Fibroblast of skin of back (primary cell): ENCODE measurements at regions not wholly inside any gene's neighbourhood (a gene's known extent, or its start where the extent isn't known, plus 50 kb on each side); places are given as distances from the start of the nearest gene placed in this dataset.

ENCODE experiments used
- DNase-seq: peaks from one replicate; pipeline ENCODE4 v3.0.0-alpha.2; 2013

GRCh38 chr19:13604902-13605586, 98.8 kb upstream of the CACNA1A start:
- DNase-seq: no peak

- DNase-seq: no peak
These were observed 94.5 kb upstream of the CACNA1A start for GRCh38 chr19:13600802-13601201.

DNA sequence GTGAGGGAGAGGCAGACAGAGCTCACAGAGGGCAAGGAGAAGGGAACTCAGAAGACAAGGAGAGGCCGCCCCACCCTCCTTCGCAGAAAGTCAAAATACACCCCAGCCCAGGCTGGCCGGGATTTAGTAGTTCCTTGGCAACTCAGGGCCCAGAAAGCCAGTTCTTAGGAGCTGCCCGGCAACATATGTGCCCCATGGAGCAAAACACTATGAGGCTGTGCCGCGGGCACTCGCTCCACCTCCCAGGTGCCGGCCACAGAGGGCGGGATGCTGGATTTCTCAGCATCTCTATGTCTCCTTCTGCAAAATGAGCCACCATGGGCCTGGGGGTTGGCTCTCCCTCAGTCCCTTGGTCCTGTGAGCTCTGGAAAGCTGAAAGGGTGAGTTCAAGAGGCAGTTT, 93.8 kb upstream of the CACNA1A start:
- no peak for DNase-seq

- no peak for DNase-seq
These were observed 93.4 kb upstream of the CACNA1A start for GRCh38 chr19:13599681-13600080.

DNA sequence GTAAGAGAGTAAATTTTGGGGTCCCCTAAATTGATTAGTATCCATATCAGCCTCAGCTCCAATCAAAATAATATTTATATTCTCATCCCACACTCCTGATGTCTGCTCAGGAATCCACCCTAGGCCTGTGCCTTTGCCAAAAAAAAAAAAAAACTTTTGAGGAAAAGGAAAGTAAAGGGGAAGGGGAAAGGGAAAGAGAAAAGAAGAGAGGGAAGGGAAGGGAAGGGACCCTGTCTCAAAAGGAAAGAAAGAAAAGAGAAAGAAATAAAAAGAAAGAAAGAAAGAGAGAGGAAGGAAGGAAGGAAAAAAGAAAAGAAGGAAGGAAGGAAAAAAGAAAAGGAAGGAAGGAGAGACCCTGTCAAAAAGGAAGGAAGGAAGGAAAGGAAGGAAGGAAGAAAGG, 91.8 kb upstream of the CACNA1A start:
- no peak for DNase-seq

- peak; percentile 66 for DNase-seq
These were observed 91.4 kb upstream of the CACNA1A start for GRCh38 chr19:13597640-13598039.

GRCh38 chr19:13588957-13589833, 82.9 kb upstream of the CACNA1A start:
- peak; percentile 50 for DNase-seq

DNA sequence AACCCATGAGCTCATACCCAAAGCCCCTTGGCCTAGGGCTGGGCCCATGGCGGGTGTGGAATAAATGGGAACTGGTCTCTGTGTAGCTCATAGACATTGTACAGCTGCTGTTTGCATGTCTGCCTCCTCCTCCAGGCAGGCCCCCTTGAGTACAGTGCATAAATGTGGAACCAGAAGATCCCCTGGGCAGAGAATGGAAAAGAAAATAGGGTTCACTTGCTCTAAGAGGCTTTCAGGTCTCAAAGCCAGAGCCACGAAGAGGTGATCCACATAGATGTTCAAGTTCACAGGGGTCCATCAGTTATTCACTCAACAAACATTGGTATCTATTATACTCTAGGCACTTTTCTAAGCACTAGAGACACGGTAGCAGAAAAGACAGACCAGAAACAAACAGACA, 79.2 kb upstream of the CACNA1A start:
- no peak for DNase-seq

DNA sequence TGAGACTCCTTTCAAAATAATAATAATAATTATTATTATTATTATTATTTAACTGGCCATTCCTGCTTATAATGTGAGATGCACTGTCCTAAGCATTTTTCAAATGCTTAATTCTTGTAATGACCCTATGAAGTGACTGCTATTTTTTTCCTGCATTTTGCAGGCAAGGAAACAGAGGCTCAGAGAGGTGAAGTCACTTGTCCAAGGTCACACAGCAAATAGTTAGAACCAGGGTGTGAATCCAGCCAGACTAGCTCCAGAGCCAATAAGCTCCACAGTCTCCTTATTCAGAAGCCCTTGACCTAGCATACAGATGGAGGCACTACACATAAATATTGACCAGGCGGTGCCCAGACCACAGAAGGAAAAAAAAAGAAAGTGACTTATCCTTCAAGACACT, 77.5 kb upstream of the CACNA1A start:
- DNase-seq: no peak

GRCh38 chr19:13583114-13583513, 76.8 kb upstream of the CACNA1A start:
- DNase-seq: no peak

GRCh38 chr19:13581576-13581975, 75.3 kb upstream of the CACNA1A start:
- DNase-seq: no peak

DNA sequence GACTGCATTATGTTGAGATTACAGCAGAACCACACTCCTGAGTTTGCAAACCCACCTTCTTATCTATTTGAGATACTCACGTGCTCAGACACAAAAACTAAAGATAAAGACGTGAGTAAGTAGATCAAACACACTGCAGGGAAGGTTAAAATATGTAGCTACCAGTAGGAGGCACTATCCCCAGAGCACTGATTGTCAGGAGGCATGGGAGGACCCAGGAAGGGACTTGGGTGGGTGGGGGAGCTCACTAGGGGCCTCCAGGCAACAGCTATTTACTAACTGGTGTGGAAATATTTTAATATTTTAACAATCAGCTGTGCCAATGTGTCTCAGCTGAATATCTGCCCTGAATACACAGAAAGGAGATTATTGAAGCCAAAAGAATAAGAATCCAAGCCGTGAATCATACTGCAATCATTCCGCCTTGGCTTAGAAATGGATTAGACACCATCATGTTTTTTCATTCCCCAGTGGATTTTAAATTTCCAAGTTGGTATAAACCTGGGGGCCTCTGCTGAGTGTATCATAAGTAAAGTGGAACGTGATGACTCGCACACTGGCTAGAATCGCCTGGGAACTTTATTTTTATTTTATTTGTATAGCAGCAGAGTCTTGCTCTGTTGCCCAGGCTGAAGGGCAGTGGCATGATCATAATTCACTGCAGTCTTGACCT, 73.2 kb upstream of the CACNA1A start:
- peak; percentile 70 for DNase-seq

GRCh38 chr19:13576726-13577125, 70.4 kb upstream of the CACNA1A start:
- no peak for DNase-seq

- no peak for DNase-seq
These were observed 68.7 kb upstream of the CACNA1A start for GRCh38 chr19:13574933-13575332.

- DNase-seq: no peak
These were observed 66.9 kb upstream of the CACNA1A start for GRCh38 chr19:13573056-13573667.

GRCh38 chr19:13561461-13561860, 55.2 kb upstream of the CACNA1A start:
- no peak for DNase-seq

DNA sequence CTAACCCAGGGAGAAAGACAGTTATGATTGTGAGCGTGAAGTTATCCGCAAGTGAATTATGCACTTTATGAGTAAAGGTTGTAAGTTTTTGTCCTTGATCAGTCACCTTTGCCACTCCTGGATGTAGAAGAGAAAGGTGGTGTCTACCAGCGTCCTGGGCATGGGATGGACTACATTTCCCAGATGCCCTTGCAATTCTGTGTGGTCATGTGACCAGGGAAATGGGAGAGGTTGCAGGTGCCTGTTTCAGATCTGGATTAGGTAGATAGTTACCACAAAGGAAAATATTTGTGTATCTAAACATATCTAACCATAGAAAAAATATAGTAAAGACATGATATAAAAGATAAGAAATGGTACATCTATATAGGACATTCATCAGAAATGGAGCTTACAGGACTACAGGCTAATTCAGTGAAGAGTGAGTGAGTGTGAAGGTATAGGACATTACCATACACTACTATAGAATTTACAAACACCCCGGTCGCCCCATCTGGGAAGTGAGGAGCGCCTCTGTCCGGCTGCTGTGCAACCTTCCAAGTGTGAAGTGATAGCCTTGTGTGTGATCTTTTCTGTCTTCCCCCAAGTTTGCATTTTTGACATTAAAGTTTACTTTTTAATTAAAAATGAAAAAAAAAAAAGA, 51.6 kb upstream of the CACNA1A start:
- DNase-seq: no peak

DNA sequence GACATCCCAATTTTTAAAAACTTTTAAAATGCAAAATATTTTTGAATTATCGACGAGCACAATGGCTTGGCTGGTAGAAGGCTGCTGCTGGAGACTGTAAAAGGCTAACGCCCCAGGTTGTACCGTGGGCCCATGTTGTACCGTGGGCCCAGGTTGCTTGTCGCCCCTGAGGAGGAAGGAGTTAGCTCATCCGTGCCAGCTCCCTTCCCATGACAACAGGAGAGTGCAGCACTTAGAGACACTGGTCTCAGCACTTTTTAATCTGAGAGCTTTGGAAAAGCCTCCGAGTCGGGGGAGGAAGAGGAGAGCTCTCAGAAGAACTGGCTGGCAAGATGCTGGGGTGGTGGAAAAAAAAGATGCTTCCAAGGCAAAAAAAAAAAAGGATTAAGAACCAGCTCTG, 50.3 kb upstream of the CACNA1A start:
- no peak for DNase-seq
